ENCODE measurements at regions not wholly inside any gene's neighbourhood (a gene's known extent, or its start where the extent isn't known, plus 50 kb on each side); places are given as distances from the start of the nearest gene placed in this dataset.

DNA sequence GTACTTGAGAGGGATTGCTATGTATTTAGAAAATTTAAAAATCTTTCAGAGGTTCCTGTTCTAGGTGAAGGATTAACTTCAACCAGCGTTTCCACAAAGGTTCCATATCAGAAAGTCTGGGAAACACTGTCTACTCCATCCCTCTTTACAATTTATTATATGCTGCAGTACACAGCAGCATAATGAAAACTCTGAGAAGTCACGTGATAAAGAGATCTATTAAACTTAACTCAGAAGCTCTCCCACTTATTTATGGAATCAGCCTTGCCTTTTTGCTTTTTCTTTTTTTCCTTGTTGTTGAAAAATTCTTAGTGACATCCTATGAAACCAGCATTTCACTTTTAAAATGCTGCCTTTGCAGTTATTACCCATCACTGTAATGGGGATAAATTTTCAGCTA is 186.2 kb downstream of the ACER2 start:
- TF ChIP-seq EZH2phosphoT487 (IDR thresholded peaks at IDR 0.05; ENCODE audit: insufficient read depth, low read depth) (no peak), EZH2 (IDR thresholded peaks at IDR 0.05; ENCODE audit: insufficient read depth, poor library complexity, severe bottlenecking) (no peak)
